ENCODE measurements at regions not wholly inside any gene's neighbourhood (a gene's known extent, or its start where the extent isn't known, plus 50 kb on each side); places are given as distances from the start of the nearest gene placed in this dataset.
"Not testable (repeated sequence)": the region's sequence is repeated elsewhere in the genome, so short reads cannot be mapped to it uniquely, and the experiment has no call there.

DNA sequence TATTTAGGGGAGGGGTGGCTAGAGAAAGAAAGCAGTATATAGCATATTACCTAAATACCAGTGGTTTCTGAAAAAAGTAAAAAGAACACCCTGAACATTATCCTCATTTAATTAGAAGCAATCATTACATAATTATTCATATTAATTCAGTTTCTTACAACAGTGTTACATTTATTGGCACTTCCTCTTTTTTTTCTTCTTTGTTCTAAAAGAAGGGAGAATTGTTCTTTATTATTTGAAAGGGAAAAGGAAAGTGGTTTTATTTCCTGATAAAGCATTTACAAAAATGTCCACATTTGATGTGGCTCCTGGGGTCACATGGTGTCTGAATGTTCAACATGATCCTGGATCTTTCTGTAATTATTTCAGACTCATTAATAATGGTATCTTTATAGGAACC lies 254.9 kb upstream of the ZEB2 start:
- DNase-seq: no peak

GRCh38 chr2:144771348-144771747 lies 251.4 kb upstream of the ZEB2 start:
- DNase-seq: no peak

DNA sequence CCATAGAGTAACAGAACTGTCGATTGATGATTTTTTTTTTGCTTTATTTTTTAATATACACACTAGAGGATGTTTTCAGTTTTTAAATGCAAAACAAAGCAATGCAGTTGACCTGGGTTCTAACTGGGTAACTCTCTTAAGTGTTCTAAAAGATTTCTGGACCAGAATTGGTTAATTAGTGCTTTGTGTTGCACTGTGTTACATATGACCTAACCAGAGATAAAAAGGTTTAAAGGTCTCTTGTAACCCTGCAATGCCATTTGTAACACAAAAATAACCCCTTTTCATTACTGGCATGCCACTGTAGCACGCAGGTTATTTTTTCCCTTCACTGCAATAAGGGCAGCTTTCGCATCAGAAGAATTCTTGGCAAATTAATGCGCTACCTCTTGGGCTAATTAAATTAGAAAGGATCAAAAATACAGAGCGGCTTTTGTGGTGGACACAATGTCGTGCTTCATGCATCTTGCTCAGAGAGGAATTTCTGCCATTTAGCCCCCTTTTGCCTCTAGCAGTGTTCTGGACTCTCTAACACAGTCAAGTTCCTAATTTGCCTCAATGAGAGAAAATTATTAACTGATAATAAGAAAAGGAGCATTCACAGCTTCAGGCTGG lies 250.8 kb upstream of the ZEB2 start:
- no peak for DNase-seq

- not testable (repeated sequence) for DNase-seq
These were observed 241.0 kb upstream of the ZEB2 start for GRCh38 chr2:144760939-144761338.

GRCh38 chr2:144759746-144760145 lies 239.8 kb upstream of the ZEB2 start:
- DNase-seq: no peak

DNA sequence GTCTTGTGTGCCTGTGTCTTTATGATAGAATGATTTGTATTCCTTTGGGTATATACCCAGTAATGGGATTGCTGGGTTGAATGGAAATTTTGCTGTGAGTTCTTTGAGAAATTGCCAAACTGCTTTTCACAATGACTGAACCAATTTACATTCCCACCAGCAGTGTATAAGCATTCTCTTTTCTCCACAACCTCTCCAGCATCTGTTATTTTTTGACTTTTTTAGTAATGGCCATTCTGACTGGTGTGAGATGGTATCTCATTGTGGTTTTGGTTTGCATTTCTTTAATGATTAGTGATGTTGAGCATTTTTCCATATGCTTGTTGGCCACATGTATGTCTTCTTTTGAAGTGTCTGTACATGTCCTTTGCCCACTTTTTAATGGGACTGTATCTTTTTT lies 238.3 kb upstream of the ZEB2 start:
- not testable (repeated sequence) for DNase-seq

GRCh38 chr2:144753416-144753815 lies 233.5 kb upstream of the ZEB2 start:
- no peak for DNase-seq

- DNase-seq: no peak
These were observed 231.4 kb upstream of the ZEB2 start for GRCh38 chr2:144751142-144751905.

DNA sequence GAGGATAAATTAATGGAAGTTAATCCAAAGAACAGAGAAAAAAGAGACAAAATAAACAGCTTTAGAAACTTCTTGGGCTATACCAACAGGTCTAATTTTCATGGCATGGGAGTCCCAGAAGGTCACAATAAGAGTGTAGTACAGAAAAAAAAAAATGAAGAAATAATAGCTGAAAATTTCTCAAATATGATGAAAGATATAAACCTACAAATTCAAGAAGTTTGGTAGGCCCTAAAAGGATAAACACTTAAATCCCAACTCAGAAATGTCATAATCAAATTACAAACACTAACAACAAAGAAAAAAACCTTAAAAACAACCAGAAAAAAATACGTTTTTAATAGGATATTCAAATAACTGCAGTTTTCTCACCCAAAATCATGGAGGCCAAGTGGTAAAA lies 229.3 kb upstream of the ZEB2 start:
- DNase-seq: no peak

DNA sequence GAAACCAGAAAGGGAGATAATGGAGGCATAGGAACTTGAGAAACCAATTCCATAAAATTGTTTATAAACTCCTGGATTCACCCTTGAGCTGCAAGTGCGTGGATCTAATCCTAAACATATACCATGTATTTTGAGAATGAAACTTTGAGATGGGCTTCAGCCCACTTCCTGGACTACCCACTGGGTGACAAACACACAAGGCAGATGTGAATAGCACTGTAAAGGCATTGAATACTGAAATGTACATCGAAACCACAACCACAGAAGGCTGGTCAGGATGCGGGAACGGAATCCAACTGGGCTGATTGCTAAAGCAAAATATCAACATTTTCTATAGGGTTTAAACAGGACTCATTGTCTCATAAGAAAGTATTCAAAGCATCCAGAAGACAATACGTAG lies 228.5 kb upstream of the ZEB2 start:
- no peak for DNase-seq

DNA sequence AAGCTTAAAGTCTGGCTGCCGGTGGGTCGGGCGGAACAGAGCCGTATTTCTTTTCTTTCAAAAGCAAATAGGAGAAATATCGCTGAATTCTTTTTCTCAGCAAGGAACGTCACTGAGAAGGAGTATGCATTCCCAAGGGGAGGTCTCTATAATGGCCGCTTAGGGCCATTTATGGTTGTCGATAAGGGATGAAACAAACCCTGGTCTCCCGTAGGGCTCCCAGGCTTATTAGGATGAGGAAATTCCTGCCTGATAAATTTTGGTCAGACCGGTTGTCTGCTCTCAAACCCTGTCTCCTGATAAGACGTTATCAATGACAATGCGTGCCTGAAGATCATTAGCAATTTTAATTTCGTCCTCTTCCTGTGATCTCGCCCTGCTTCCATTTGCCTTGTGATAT lies 227.7 kb upstream of the ZEB2 start:
- DNase-seq: no peak

- no peak for DNase-seq
These were observed 225.5 kb upstream of the ZEB2 start for GRCh38 chr2:144745424-144745823.

DNA sequence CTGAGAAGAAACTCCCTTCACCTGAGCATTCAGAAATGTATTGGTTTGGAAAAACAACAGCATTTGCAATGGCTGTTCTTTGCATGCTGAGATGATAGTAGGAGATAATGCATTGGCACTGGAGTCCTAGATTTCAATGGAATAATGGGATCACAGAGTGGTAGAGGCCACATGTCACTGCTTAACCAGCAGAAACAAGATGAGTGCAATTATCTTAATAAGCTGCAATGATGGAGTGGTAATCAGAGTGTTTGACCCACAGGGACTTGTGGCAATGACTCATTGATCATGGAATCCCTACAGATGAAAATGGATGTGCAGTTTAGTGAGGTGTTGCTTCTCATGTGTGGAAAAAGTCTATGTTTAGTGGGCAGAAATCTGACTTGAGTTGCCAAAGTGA lies 218.8 kb upstream of the ZEB2 start:
- DNase-seq: no peak

- no peak for DNase-seq
These were observed 210.8 kb upstream of the ZEB2 start for GRCh38 chr2:144730711-144731110.

GRCh38 chr2:144724460-144724859 lies 204.5 kb upstream of the ZEB2 start:
- not testable (repeated sequence) for DNase-seq

DNA sequence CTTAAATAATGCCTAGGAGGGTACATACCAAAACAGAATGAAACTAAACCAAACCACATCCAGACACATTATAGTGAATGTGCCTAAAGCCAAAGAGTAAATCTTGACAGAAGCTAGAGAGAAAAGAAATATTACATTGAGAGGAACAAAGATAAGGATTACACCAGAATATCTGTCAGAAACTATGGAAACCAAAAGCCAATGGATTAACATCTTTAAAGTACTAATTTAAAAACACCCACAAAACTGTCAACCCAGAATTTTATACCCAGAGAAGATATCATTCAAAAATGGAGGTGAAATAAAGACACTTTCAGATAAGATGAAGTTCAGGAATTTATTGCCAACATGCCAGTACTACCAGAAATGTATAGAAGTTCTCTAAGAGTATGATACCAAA lies 198.5 kb upstream of the ZEB2 start:
- DNase-seq: no peak

DNA sequence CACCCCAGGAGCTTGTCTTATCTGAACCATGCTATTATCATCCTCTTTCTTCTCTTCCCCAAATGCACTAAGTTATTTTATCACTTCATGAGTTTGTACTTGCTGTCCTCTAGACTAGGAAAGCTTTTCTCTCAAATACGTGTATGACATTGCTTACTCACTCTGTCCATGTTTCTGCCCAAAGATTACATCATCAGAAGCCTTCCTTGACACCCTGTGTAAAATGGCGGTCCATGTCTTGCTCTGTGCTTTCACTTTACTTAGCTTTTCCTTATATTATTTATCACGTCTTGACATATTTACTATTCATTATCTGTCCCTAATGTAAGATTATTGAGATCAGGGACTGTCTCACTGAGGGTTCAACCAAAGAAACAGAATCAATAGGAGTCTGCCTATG lies 196.1 kb upstream of the ZEB2 start:
- no peak for DNase-seq

GRCh38 chr2:144713410-144713809 lies 193.5 kb upstream of the ZEB2 start:
- DNase-seq: no peak

DNA sequence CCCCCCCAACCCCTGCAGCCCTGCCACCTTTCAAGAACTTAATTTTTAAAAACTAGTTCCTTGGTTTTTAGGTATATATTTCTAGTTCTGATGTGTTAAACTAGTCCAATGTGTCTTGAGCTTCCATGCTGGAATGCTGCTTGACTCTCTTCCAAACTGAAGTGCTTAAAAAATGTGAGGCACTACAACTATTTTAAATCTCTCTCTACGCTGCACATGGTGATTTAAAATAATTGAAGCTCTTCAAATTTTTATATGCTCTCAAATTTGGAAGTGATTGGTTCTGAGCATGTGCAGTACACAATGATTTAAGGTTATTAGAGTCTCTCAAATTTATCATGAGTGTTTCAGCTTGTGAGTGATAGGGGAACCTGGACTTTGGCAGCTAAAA lies 192.6 kb upstream of the ZEB2 start:
- no peak for DNase-seq

DNA sequence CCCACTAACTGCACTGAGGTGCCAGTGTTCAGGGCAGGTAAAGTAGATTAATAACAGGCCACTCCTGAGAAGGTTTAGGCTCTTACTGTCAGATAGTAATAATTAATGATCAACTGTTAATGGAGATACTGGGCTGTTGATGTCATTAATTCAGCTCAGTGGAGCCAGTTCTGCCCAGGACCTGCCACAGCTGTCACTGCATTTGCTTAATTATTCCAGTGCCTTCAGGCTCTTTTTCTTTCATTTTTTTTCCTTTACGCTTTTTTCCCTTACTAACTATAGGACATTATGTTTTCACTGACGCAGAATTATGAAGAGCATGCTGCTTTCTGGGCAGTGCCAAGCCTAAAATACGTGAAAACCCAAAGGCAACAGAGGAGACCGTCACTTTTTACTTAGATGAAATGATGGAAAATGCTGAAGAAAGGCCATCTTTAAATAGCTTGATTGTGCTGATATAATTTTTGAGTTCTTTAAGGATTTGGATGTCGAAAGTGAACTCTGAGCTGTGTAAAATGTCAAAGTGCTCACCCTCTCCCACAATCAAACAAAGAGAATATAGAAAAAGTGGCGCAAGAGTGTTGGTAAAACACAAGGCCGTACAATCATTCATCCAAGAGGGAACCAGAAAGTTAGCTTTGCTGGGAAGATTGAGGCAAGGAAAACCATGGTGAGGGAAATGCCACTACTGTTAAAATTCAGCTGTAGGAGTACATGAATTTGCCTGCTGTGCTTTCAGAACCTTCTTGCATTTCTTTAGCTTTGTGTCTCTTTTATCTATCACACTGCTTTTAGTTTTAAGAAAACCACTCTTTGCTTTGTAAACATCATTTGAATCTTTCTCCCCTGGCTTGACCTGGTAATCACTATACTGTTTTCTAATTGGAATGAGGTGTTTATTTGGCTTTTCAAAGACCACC lies 192.0 kb upstream of the ZEB2 start:
- no peak for DNase-seq

- no peak for DNase-seq
These were observed 191.2 kb upstream of the ZEB2 start for GRCh38 chr2:144711084-144711483.

GRCh38 chr2:144708626-144709025 lies 188.7 kb upstream of the ZEB2 start:
- no peak for DNase-seq

DNA sequence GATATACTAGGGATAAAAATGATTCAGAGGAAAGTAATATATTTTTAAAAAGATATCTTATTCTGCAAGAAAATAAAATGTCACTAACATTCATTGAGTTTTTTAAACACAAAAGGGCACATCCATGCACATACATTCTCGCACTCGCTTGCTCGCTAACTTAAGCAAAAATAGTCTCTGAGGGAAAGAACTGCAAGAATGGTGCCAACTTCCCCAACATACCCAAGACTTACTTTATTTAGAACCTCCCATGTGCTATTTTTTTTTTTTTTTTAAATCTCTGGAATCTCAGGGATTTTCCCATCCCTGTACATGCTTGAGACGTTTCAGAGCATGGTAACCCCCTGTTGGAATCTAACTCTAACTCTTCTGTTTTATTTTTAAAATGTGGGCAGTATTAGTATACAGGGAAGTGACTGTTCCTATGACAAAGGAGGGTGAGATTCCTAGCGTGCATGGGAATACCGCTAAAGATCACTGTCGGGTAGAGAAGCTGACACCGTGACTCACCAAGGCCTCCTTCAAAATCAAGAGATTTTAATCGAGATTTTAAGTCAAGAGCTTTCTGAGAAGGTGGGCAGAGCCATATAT lies 187.9 kb upstream of the ZEB2 start:
- no peak for DNase-seq

Measured in CD4-positive, alpha-beta T cell treated with Interleukin-21 for 1 hour (primary cell).